HG02642 (cell line): ENCODE measurements at regions not wholly inside any gene's neighbourhood (a gene's known extent, or its start where the extent isn't known, plus 50 kb on each side); places are given as distances from the start of the nearest gene placed in this dataset.
"Not testable (repeated sequence)": the region's sequence is repeated elsewhere in the genome, so short reads cannot be mapped to it uniquely, and the experiment has no call there.

Source experiments
- ATAC-seq: cut with Tn5 transposase; IDR thresholded peaks from one replicate; pipeline ENCODE4 v1.9.1; 2021; ENCODE audit warnings: mild to moderate bottlenecking; ENCODE audit not compliant: unreplicated experiment, poor library complexity

DNA sequence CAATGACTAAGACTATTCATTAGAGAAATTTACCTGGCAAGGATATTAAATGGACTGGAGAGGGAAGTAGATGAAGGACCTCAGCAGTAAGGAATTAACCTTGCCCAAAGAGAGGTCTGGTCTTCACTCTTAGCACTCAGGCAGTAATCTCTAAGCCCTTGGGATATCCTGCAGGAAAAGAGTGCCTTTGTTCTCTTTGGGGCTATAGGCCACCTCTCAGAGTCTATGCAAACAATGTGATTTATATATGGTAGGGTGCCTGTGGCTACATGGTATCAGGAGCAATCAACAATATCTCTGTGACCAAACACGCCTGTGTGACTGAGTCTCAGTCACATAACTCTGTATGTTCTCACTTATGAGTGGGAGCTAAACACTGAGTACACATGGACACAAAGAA lies 154.7 kb upstream of the CDK1 start:
- ATAC-seq, result no peak

DNA sequence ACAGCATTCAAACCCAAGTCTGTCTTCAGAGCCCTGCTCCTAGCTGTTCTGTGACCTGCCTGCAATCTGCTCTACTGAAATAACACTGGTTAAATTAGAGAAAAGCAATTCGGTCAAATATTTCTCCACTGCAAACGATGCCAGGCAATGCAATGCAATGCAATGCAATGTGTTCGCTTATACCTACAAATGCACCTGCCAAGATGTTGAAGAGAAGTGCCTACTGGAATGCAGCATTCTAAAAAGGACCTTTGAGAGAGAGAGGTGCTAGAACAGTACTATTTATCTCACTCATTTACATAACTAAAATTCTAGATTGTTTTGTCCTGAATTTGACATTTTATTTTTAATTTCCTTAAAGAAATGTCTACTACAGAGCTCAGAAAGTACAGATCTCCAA lies 157.3 kb upstream of the CDK1 start:
- no peak for ATAC-seq

DNA sequence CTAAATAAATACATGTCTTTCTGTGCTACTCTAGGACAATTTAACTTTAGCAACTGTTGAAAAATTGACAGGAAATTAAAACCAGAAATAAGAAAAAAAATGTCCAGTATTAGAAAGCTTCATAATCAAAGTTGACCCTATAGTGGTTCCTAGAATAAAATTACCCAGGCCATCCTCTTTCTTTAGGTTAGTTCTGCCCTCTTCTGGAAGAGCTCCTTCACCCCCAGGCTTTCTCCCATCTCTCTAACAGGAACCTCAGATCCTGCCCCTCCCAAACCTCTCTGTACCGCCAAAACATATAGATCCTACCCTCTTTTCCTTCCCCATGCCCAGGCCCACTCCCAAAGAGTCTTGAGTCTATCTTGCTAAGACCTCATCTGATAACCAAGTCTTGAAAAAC lies 159.4 kb upstream of the CDK1 start:
- no peak for ATAC-seq

DNA sequence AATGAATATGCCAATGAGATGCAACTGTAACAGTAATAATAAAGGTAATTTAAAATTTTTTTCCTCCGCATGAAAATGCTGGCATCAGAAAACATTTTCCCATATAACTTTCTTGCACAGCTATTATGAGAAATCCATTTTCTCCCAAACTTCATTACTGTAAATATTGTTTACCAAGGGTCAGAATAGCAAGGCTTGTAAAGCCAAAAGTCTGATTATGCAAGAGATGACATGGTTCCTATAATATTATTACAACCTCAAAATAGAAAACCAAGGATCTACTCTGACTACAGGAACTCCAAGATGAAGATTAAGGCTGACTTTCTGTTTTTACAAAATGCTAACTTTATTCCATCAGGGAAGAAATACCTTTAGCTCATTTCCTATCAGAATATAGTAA lies 162.7 kb upstream of the CDK1 start:
- no peak for ATAC-seq

DNA sequence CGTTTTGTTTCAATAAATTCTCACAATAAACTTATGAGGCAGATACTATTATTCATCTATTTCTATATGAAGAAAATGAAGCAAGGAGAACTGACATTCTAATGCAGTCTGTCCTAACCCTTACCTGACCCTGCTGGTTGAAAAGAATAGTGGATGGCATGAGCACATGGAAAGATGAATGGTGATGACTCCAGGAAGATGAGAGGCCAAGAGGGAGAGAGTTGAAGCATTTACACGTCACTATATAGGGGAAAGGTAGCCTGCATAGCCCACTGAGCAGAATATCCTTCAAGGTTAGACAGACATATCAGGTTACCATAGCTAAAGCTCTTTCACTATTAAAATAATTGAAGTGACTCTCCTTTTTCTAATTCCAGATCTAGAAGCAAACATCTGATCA lies 163.9 kb upstream of the CDK1 start:
- ATAC-seq, result no peak

DNA sequence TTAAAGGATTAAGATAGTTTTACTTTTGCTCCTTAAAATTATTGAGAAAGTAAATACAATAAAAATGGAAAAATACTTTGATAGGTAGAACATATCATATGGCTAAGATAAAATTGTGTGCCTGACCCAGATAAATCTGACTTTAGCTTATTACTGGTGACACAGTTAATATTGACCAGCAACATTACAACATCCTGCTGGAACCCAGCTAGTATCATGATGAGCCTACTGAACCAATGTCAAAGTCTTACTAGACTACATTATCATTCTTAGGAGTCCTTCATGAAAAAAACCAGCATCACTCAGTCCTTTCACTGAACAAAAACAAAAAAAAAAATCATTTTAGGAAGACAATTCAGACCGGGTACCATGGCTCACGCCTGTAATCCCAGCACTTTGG lies 164.8 kb upstream of the CDK1 start:
- ATAC-seq, result no peak

DNA sequence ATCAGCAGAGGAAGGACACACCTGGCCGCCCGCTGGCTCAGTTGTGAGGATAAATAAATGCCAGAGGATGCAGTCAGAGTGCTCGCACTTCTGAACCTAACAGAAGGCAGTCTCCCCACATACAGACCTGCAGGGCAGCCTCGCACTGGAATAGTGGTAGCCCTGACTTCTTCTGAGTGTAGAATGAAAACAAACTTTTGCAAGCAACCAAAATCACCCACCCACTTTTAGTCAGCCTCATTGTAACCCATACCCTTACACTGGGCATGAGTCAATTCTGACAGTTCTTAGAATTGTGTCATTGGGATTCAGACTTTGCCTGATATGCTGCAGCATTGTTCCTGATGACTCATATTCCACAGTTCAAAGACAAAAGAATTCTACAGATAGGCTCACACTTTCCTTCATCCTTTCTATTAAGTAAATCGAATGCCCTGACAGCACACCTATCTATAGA lies 167.0 kb upstream of the CDK1 start:
- ATAC-seq, result no peak

DNA sequence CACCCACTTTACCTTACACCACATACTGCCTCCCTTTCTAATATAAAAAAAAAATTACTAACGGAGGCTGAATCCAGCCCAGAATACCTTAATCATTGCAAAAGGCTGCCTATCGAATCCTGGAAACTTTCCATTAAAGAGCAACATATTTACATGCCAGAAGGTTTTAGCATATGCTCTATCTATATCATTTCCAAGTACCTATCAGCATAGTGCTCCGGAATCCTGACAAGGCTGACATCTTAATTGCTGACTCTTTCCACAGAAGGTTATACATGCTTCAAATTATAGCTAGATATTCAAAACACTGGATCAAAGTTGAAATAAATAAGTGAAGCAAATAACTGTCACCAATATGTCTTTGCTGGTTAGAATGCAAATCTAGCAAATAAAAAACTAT lies 170.9 kb upstream of the CDK1 start:
- ATAC-seq, result no peak

DNA sequence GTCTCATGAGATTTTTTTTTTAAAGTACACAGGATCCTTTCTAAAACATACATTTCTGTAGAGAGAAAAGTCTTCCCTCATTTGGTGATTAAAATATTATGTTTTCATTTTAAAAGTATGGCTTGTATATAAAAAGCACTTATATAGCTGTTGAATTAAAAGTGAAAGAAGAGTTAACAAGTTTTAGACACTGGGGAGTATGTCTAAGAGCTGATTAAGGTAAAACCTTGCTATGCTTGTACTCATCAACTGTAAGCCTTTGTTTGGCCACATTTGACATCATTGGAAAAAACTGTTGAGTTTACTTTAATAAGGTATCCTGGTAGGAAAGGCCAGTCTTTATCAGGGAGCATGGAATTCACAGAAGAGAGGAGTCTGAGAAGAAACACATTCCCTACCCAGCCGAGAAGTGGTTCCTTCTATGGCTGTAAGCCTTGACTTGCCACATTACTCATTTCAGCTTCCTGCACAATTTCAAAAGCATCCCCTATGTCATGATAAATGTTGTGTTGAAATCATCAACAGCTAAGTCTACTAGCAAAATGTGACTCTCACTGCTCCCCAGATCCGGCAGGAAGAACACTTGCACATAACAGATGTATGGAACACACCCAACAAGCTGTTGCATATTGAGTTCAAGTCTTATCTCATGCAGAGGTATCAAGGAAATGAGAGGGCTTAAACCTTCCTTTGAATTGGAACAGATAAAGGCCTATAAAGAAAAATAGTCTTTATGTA lies 171.8 kb upstream of the CDK1 start:
- no peak for ATAC-seq

DNA sequence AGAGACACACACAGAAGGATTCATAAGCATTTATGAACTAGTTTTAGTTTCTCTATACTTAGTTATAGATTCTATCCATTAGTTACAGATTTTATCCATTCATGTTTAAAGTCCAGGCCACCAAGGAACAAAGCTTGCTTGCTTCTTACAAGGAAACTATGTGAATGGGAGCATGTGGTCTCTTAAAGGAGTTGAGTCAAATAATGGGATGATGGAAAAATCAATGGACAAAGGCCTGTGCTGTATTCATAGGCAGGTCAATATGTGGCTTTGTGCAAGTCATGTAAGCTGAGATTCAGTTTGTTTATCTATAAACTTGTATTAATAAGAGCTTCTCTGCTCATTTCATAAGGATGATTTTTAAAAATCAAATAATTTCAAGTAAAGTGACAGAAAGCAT lies 172.8 kb upstream of the CDK1 start:
- no peak for ATAC-seq

DNA sequence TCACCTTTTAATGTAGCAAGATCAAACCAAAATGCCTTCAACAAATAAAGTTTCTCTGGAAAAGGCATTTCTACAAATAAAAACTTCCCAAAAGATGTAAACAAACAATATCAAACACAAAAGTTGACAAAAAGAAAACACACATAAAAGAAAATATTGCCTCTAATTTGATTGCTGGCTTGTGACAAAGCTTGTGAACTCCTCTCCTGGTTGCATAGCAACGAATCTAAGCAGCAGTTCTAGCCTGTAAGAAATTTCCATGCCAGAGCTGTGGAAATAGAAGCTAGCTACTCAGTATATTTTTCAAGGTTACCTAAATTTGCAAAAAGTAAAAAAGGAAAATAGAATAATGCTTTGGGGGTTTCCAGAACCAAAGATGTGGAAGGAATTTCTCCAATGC lies 173.9 kb upstream of the CDK1 start:
- ATAC-seq, result no peak

DNA sequence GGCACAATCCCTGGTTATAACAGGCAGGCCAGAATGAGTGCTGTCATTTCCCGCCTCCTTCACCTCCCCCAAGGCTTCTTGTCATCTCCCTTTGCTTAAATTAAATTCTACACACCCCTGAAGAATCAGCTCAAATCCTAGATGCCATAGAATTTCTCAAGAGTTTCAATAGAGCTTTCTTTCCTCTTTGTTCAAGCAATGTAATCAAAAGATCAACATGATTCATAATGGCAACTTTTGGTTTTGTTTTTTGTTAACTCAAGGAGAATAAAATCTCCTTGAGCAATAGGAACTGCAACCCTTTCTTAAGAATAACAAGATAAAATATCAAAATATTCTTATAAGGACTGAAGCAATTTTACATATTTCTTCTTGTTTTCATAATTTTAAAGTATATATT lies 180.8 kb upstream of the CDK1 start:
- no peak for ATAC-seq

DNA sequence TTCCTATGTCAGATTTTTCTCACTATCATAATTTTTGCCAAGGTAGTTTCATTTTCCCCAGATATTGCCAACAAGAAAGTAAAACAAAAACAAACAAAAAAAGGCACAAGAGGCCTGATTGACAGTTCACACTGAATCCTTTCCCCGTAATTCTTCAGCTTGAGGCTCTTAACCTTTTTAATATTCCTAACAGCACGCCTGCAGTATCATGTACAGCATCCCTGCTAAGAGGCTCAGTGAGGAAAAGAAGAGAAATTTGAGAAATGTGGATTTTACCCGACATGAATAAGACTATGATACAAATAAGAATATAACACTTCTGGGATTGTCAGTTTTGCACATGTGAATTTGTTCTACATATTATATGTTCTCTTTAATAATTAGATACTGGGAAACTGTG lies 182.4 kb upstream of the CDK1 start:
- no peak for ATAC-seq

DNA sequence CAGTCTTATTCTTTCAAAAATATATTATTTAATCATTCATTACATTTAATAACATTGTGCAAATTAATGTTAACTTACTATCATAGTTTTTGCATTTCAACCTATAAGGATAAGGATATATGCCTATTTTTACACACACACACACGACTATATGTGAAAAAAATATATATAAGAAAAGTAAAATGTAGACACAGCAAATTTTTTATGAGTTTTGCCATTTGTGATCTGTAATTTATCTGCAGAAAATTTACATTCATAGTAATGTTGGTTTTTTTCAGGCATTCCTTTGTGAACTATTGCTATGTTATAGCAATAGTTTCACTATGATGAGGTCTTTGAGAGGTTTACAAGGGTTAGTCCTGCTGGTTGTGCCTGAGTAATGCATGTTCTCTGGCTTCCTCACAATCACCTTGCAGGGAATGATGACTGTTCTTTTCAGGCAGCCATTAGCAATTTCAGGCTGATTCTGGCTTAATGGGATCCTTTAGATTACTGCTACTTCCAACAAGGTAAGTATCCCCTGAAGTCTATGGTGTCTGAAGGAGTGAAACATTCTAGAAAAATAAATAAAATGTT lies 183.7 kb upstream of the CDK1 start:
- ATAC-seq, result peak; percentile 55

DNA sequence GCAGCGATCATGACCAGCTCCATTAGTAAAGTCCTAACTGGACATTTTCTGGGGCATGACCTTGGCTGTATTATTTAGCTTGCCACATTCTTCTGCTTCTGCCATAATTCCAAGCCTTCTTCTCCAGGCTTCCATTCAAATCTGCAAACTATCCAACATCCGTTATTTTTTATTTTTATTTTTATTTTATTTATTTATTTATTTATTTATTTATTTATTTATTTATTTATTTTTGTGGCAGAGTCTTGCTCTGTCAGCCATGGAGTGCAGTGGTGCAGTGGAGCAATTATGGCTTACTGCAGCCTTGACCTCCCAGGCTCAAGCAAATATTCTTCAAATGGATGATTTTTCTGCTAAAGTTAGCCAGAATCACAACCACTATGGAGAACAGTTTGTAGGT lies 187.2 kb upstream of the CDK1 start:
- ATAC-seq, result no peak

DNA sequence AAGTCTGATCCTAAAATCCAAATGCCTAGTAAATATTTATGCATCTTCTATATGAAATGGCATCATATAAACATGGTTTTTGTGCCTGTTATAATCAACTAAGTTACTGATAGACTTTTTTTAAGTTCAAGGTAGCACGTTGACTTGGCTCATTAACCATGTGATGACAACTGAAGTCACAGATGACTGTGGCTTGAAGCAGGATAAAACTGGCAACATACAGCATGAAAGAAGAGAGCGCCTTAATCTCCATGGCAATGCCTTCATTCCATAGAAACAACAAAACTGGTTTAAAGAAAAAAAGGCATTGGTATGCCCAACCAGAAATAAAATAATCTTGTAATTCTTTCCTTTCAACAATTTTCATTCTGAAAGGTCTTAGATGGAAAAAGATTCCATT lies 188.9 kb upstream of the CDK1 start:
- ATAC-seq, result no peak

DNA sequence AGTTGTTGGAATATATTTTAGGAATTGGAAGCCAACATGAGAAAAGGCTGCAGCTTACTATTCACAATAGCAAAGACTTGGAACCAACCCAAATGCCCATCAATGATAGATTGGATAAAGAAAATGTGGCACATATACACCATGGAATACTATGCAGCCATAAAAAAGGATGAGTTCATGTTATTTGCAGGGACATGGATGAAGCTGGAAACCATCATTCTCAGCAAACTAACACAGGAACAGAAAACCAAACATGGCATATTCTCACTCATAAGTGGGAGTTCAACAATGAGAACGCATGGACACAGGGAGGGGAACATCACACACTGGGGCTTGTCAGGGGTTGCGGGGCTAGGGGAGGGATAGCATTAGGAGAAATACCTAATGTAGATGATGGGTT lies 192.1 kb upstream of the ANK3 start:
- not testable (repeated sequence) for ATAC-seq

DNA sequence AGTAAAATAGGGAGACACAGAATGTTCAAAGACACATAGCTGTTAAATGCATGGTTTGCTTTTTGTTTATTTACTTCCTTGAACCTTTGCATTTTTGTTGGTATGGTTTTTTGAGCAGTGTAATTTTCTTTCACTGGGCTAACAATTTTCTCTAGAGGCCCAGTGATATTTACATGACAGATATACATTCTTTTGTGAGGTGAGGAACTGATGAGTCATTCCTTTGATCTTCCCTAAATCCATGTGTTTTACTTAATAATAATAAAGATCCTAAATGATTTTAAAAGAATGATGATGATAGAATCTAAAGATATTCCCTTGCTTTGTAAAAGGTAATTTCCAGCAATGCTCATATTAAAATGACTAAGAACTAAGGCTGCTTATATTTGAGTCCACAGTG lies 188.5 kb upstream of the ANK3 start:
- no peak for ATAC-seq

DNA sequence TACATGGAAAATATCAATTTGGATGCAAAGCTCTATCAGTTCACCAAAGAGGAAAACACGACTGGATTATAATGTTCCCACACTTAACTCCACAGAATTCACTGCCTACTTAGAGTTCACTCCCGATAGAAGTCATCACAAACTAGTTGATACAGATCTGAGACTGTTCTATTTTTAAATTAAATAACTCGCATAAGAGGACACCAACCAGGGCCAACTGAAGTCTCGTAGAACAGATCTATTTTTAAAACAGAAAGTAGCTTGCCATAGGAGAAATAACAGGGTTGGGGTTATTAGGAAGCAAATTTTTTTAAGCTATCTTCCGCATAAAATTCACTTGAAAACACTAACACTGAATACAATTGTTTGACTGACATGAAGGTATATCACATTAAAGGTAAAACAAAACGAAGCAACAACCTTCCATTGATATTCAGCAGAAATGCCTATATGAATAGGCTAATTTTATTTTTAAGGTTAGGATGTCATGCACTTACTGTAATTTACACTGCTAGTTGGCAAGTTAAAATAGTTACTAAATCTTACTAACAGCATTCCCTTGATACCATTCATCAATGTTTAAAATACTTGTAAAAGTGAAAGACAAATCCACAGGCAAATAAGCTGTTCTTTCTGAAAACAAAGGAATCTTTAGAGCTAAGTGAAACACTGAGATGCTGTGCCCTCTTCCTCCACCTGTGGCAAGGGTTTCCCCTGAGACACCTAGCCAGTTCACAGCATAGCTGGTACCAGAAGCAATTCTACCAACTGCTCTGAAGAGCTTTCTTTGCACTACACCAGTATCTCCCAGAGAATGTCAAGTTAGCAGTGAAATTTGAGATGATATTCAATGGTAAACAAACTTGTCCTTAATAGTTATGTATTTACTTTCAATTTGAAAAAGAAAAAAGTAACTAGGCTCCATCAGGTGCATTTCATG lies 186.7 kb upstream of the ANK3 start:
- no peak for ATAC-seq

DNA sequence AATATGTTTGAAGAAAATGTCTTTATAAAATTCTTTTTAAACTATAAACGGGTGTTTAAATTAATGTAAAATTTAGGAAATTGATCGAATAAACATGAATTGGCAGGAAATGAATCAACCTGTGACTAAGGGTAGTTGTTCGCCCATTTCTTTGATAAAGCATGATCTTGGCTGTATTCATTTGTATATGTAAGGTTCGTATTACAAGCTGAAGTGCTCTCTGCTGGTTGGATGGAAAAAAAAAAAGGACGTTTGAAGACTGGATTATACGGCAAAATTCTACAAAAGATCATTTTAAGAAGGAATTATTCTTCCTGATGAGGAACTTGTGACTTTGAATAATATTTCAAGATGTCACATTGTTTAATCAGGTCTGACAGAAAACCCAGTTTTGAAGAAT lies 185.4 kb upstream of the ANK3 start:
- no peak for ATAC-seq

DNA sequence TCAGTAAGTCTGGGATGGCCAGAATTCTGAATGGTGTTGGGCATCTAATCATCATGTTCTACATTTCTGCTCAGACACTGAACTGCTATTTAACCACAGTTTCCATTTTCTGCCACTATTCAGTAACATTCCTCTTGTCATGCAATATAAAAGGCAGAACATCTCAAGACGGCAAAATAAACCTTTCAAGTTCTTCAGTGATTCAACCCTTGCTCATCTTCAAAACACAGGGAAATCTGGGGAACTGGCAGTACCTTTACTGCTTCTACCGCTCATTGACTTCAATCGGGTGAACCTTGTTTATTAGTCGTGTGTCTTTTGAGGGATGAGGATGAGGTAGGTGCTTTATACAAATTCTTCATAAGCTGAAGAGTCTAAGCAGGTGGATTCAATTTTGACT lies 184.7 kb upstream of the ANK3 start:
- ATAC-seq, result no peak
